Osteoblast (primary cell): ENCODE measurements at regions not wholly inside any gene's neighbourhood (a gene's known extent, or its start where the extent isn't known, plus 50 kb on each side); places are given as distances from the start of the nearest gene placed in this dataset.
A peak's percentile ranks its signal among the peaks of the same experiment; 100 is the strongest.

ENCODE experiments used
- DNase-seq: peaks from one replicate; pipeline ENCODE4 v3.0.0; 2011; ENCODE audit warnings: low spot score, mixed read lengths; ENCODE audit not compliant: insufficient read length; ENCODE audit errors: missing footprints
- H2AFZ ChIP-seq: 2 replicates; pipeline ENCODE4 v1.6.0; 2011; ENCODE audit warnings: mild to moderate bottlenecking, low read length
- H3K27ac ChIP-seq: 2 replicates; pipeline ENCODE4 v1.5.1; 2011; ENCODE audit warnings: mild to moderate bottlenecking, low read depth, low read length, moderate library complexity
- H3K27me3 ChIP-seq: 2 replicates; pipeline ENCODE4 v1.6.0; 2012; ENCODE audit warnings: mild to moderate bottlenecking, control low read depth, inconsistent platforms, low read length, moderate library complexity; ENCODE audit not compliant: insufficient read depth
- H3K36me3 ChIP-seq: 2 replicates; pipeline ENCODE4 v1.5.1; 2011; ENCODE audit warnings: mild to moderate bottlenecking, low read length, control low read depth, moderate library complexity; ENCODE audit not compliant: insufficient read depth
- H3K4me1 ChIP-seq: 2 replicates; pipeline ENCODE4 v1.5.1; 2011; ENCODE audit warnings: mild to moderate bottlenecking, low read length, control low read depth, moderate library complexity; ENCODE audit not compliant: insufficient read depth
- H3K4me2 ChIP-seq: 2 replicates; pipeline ENCODE4 v1.6.0; 2011; ENCODE audit warnings: mild to moderate bottlenecking, low read length; ENCODE audit not compliant: insufficient read depth
- H3K4me3 ChIP-seq: fragments of 200-600 bp; sonication (generic); 3 replicates; pipeline ENCODE4 v1.5.1; 2012; ENCODE audit warnings: mild to moderate bottlenecking, low read length, inconsistent platforms; ENCODE audit not compliant: insufficient read depth
- H3K79me2 ChIP-seq: 2 replicates; pipeline ENCODE4 v1.6.0; 2012; ENCODE audit warnings: mild to moderate bottlenecking, low read length, control low read depth, inconsistent platforms; ENCODE audit not compliant: insufficient read depth
- H3K9me3 ChIP-seq: 2 replicates; pipeline ENCODE4 v1.5.1; 2011; ENCODE audit warnings: low read depth, low read length, control low read depth
- H4K20me1 ChIP-seq: 2 replicates; pipeline ENCODE4 v1.6.0; 2012; ENCODE audit warnings: mild to moderate bottlenecking, low read length, control low read depth; ENCODE audit not compliant: insufficient read depth
- TF ChIP-seq, protein P1 (sequence below): IDR thresholded peaks from 2 replicates; pipeline ENCODE4 v1.5.1; 2011; ENCODE audit warnings: mild to moderate bottlenecking, low read depth, low read length, moderate library complexity; ENCODE audit errors: extremely low read depth

DNA sequence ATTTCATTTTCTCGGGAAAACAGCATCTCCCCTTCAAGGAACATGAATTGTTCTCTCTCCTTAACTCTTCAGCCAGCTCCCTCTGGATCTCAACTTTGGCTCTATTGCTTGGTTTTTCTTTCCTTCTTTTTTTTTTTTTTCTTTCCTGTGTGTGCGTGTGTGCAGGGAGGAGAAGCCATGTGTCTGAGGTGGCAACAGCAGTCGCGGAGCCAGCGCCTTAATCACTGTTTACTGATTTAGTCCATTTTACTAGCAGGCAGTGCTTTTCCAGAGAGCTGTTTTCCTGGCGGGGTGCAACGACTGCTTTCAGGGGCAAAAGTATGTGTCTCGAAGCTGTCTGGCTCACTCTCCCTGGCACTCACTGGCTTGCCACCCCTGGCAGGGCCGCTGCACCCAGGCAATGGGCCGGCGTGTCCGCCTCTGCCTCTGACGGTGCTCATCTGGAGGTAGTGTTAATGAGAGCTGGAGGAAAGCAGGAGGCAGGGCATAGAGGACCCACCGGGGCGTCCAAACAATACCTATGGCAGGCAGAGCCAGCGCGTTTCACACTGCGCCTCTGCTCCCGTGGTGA is 835.4 kb upstream of the NR2F2 start:
- no peaks in the 10 kb centered on the region for H3K27me3 ChIP-seq

DNA sequence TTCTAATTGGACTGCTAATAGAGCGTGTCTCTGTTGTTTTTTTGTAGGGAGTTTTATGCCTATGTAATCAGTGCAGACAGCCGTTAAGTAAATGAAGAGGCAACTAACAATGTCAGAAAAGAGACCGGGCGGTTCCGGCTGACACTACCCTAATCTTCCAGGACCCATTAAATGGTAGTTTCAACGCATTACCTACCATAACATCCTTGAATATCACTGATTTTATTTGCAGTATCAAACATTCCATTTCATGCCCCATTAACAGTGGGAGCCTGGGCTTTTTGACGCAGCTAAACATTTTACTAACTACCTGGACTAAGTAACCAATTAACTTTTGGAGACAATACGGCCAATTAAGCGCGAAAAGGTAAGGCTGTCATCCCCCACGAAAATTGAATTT is 832.9 kb upstream of the NR2F2 start:
- TF ChIP-seq, protein P1, sequence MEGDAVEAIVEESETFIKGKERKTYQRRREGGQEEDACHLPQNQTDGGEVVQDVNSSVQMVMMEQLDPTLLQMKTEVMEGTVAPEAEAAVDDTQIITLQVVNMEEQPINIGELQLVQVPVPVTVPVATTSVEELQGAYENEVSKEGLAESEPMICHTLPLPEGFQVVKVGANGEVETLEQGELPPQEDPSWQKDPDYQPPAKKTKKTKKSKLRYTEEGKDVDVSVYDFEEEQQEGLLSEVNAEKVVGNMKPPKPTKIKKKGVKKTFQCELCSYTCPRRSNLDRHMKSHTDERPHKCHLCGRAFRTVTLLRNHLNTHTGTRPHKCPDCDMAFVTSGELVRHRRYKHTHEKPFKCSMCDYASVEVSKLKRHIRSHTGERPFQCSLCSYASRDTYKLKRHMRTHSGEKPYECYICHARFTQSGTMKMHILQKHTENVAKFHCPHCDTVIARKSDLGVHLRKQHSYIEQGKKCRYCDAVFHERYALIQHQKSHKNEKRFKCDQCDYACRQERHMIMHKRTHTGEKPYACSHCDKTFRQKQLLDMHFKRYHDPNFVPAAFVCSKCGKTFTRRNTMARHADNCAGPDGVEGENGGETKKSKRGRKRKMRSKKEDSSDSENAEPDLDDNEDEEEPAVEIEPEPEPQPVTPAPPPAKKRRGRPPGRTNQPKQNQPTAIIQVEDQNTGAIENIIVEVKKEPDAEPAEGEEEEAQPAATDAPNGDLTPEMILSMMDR = no peak
- DNase-seq = no peak
- Histone ChIP-seq H2AFZ (no peak overlapping the region), H3K27me3 (no peaks in the 10 kb centered on the region), H3K4me3 (no peak overlapping the region), H3K4me2 (no peak overlapping the region), H3K27ac (no peak overlapping the region), H3K4me1 (no peaks in the 10 kb centered on the region), H4K20me1 (no peaks in the 10 kb centered on the region), H3K36me3 (no peaks in the 10 kb centered on the region), H3K9me3 (no peaks in the 10 kb centered on the region), H3K79me2 (no peaks in the 10 kb centered on the region)

More for the DNA sequence above, 835.4 kb upstream of the NR2F2 start:
- H3K79me2 ChIP-seq = no peaks in the 10 kb centered on the region
- no peaks in the 10 kb centered on the region for H3K36me3 ChIP-seq
- H3K9me3 ChIP-seq = no peaks in the 10 kb centered on the region
- peak overlapping the region; percentile 29 for H2AFZ ChIP-seq
- peak overlapping the region; percentile 23 for H3K4me2 ChIP-seq
- no peaks in the 10 kb centered on the region for H4K20me1 ChIP-seq
- TF ChIP-seq, protein P1 = no peak
- H3K4me1 ChIP-seq = no peaks in the 10 kb centered on the region
- H3K27ac ChIP-seq = no peak overlapping the region
- peak; percentile 44 for DNase-seq
- no peak overlapping the region for H3K4me3 ChIP-seq

DNA sequence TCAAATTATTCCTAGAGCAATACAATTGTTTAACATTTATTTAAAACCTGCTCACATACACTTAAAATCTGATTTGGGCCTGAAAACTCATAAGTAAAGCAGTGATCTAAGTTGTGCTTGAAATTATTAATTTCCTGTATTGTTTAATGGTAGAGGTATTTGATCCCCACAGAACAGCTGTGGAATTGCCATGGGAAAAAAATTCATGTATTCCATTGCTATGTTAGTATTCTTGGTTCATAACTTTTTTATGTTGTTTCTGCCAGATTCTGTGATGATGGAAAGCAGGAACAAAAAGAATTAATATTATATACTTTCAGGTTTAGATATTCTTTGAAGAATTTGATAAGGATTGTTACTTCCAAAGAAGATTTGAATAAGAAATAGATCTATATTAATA is 831.5 kb upstream of the NR2F2 start:
- Histone ChIP-seq H2AFZ (no peak overlapping the region), H3K36me3 (no peaks in the 10 kb centered on the region), H3K4me3 (no peak overlapping the region), H3K4me1 (no peaks in the 10 kb centered on the region), H3K4me2 (no peak overlapping the region), H3K27ac (no peak overlapping the region), H3K27me3 (no peaks in the 10 kb centered on the region), H4K20me1 (no peaks in the 10 kb centered on the region), H3K9me3 (no peaks in the 10 kb centered on the region), H3K79me2 (no peaks in the 10 kb centered on the region)
- TF ChIP-seq, protein P1 = no peak
- no peak for DNase-seq

DNA sequence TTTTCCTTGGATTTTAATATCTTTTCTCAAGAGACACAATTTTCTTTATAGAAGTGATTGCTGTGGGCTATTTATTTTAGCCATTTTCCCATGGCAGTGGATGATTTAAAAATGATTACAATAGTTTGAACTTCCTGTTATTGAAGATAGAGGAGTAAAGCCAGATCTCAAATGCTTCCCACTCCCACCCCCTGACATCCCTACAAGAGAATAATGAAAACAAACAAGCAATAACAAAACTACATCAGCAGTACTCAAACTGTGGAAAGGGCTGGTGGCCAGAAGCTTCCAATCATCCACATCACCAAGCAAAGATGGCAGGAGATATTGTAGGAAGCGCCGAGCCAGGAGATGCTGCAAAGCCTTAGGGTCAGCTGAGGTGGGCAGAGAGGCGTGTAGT is 831.1 kb upstream of the NR2F2 start:
- H3K4me1 ChIP-seq = no peaks in the 10 kb centered on the region

More for the DNA sequence above, 831.1 kb upstream of the NR2F2 start:
- Histone ChIP-seq H3K36me3 (no peaks in the 10 kb centered on the region), H4K20me1 (no peaks in the 10 kb centered on the region), H3K4me2 (no peak overlapping the region), H3K27ac (no peak overlapping the region), H3K4me3 (no peak overlapping the region), H3K9me3 (no peaks in the 10 kb centered on the region), H3K79me2 (no peaks in the 10 kb centered on the region), H2AFZ (no peak overlapping the region), H3K27me3 (no peaks in the 10 kb centered on the region)
- TF ChIP-seq, protein P1 = no peak
- no peak for DNase-seq
